Panc1 (cell line): ENCODE measurements at regions not wholly inside any gene's neighbourhood (a gene's known extent, or its start where the extent isn't known, plus 50 kb on each side); places are given as distances from the start of the nearest gene placed in this dataset.

ENCODE experiments used
- ATAC-seq: fragments of 200-7000 bp; cut with Tn5 transposase; 2 replicates; pipeline ENCODE4 v1.9.1; 2020; ENCODE audit warnings: mild to moderate bottlenecking, moderate library complexity
- BruUV-seq: library from RNA; stranded (reverse); fragments of 400-500 nt; replicated peaks from 2 replicates; lab custom pipeline; 2021; lab: Mats Ljungman, UMichigan
- CTCF ChIA-PET: fragments of 300-600 bp; sonication (Branson Sonifier 250); formaldehyde crosslinking; loops from one replicate; lab custom pipeline; 2022; ENCODE audit warnings: antibody characterized with exemption; lab: Charles Lee
- POLR2A ChIA-PET: fragments of 300-600 bp; sonication (Branson Sonifier 250); formaldehyde crosslinking; loops from one replicate; lab custom pipeline; 2022; ENCODE audit warnings: antibody characterized with exemption; lab: Charles Lee
- DNase-seq: peaks from one replicate; pipeline ENCODE4 v3.0.0-alpha.2; 2010; ENCODE audit warnings: low read depth, low spot score
- H3K27ac ChIP-seq: 2 replicates; pipeline ENCODE4 v1.5.1; 2011; ENCODE audit warnings: mild to moderate bottlenecking, low read length, inconsistent platforms
- H3K27me3 ChIP-seq: fragments of 200-500 bp; sonication (Bioruptor generic); 2 replicates; pipeline ENCODE4 v1.6.0; 2014; ENCODE audit warnings: low read length, inconsistent platforms; ENCODE audit not compliant: control insufficient read depth, insufficient read depth
- H3K36me3 ChIP-seq: fragments of 200-500 bp; sonication (Bioruptor generic); 2 replicates; pipeline ENCODE4 v1.5.1; 2014; ENCODE audit warnings: inconsistent platforms, mild to moderate bottlenecking, low read length, moderate library complexity; ENCODE audit not compliant: control insufficient read depth, insufficient read depth
- H3K4me1 ChIP-seq: 2 replicates; pipeline ENCODE4 v1.5.1; 2011; ENCODE audit warnings: inconsistent platforms, mild to moderate bottlenecking, low read length, moderate library complexity; ENCODE audit not compliant: control insufficient read depth, insufficient read depth
- H3K4me3 ChIP-seq, 2 experiments: 2 replicates each; pipeline ENCODE4 v1.5.1; 2011 to 2012; ENCODE audit warnings: low read depth in 2 of 2, low read length in 2 of 2, mild to moderate bottlenecking in 2 of 2, inconsistent platforms in 1 of 2, moderate library complexity in 1 of 2
- H3K9me3 ChIP-seq: fragments of 200-500 bp; sonication (Bioruptor generic); 2 replicates; pipeline ENCODE4 v1.5.1; 2014; ENCODE audit warnings: low read depth, mild to moderate bottlenecking, inconsistent platforms, low read length, moderate library complexity; ENCODE audit not compliant: control insufficient read depth, insufficient read depth
- CTCF ChIP-seq: fragments of 450-650 bp; IDR thresholded peaks from 2 replicates; pipeline ENCODE4 v1.5.1; 2017; ENCODE audit warnings: mild to moderate bottlenecking
- POLR2AphosphoS5 ChIP-seq: IDR thresholded peaks from 2 replicates; pipeline ENCODE4 v1.6.1; 2012; ENCODE audit warnings: mild to moderate bottlenecking, low read depth, low read length, moderate library complexity
- REST ChIP-seq, 2 experiments: IDR thresholded peaks; 2 replicates each; pipeline ENCODE4 v1.6.1; 2011 to 2012; ENCODE audit warnings: low read depth in 2 of 2, control low read depth in 1 of 2, low read length in 1 of 2, mild to moderate bottlenecking in 1 of 2, moderate library complexity in 1 of 2; ENCODE audit not compliant: insufficient read depth in 1 of 2
- SIN3A ChIP-seq: IDR thresholded peaks from 2 replicates; pipeline ENCODE4 v1.6.1; 2012; ENCODE audit warnings: low read depth, mild to moderate bottlenecking, low read length, moderate library complexity, borderline replicate concordance; ENCODE audit not compliant: insufficient read depth
- TCF7L2 ChIP-seq: IDR thresholded peaks from 2 replicates; pipeline ENCODE4 v1.6.1; 2011; ENCODE audit warnings: mild to moderate bottlenecking, low read depth, low read length, inconsistent platforms
- in situ Hi-C: cut with HindIII; loops from 2 replicates; pipeline ENCODE4 v1.10.0; 2016; ENCODE audit warnings: low sequenced_read_pairs, low pct_unique_long_range_greater_than_20kb
- intact Hi-C: fragments of 100-400 bp; cut with micrococcal nuclease; formaldehyde crosslinking; loops from one replicate; pipeline ENCODE4 v1.10.0; 2022; ENCODE audit not compliant: unreplicated experiment

GRCh38 chr2:16470936-16471490, 194.6 kb downstream of the CYRIA start:
- no peaks in the 10 kb centered on the region for H3K4me1 ChIP-seq
- ATAC-seq = no peak
- ChIA-PET POLR2A (no interaction called here), CTCF (no interaction called here)
- no peaks in the 10 kb centered on the region for H3K9me3 ChIP-seq
- no TSS peak for BruUV-seq
- H3K36me3 ChIP-seq = no peaks in the 10 kb centered on the region
- no peak overlapping the region for H3K4me3 ChIP-seq
- no peak overlapping the region for H3K27ac ChIP-seq
- no peak for TF ChIP-seq REST (IDR thresholded peaks at IDR 0.05; ENCODE audit: insufficient read depth in 1 of 2, low read depth in 2 of 2, low read length in 1 of 2)
- no peak for TF ChIP-seq POLR2AphosphoS5
- no peak for TF ChIP-seq TCF7L2
- TF ChIP-seq CTCF = no peak
- TF ChIP-seq SIN3A = no peak
- intact Hi-C loops = no loop called here
- no peaks in the 10 kb centered on the region for H3K27me3 ChIP-seq
- in situ Hi-C loops = no loop called here
- no peak for DNase-seq

GRCh38 chr2:16466821-16467151, 198.8 kb downstream of the CYRIA start:
- no peaks in the 10 kb centered on the region for H3K9me3 ChIP-seq
- H3K27me3 ChIP-seq = no peaks in the 10 kb centered on the region
- ATAC-seq (no peak), DNase-seq (no peak)
- no peaks in the 10 kb centered on the region for H3K36me3 ChIP-seq
- intact Hi-C loops = no loop called here
- no peaks in the 10 kb centered on the region for H3K4me1 ChIP-seq
- CTCF ChIA-PET = no interaction called here
- H3K27ac ChIP-seq = no peak overlapping the region
- POLR2A ChIA-PET = no interaction called here
- in situ Hi-C loops = no loop called here
- no peak overlapping the region for H3K4me3 ChIP-seq
- no peak for TF ChIP-seq SIN3A
- TF ChIP-seq CTCF = no peak
- TF ChIP-seq TCF7L2 = no peak
- TF ChIP-seq REST (IDR thresholded peaks at IDR 0.05; ENCODE audit: insufficient read depth in 1 of 2, low read depth in 2 of 2, low read length in 1 of 2) = no peak
- no peak for TF ChIP-seq POLR2AphosphoS5
- no TSS peak for BruUV-seq
